ENCODE measurements at regions not wholly inside any gene's neighbourhood (a gene's known extent, or its start where the extent isn't known, plus 50 kb on each side); places are given as distances from the start of the nearest gene placed in this dataset.

DNA sequence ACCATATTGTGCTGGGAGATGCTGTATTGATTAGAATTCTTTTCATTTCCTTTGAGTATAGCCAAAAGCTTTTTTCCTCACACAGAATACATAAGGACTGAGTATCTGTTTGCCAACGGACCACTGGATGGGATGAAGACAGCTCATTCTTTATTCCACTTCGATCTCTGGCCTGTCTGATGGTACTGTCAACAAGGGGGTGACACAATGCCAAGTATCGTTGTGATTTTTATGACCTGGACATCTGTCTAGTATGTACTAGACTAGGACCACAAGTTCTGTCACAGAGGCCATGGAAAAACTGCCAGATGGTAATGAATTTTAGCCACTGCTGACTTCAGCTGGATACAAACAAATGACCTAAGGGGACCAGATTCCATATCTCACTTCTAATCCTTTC is 502.7 kb downstream of the SOX5 start:
- TF ChIP-seq, protein P1, sequence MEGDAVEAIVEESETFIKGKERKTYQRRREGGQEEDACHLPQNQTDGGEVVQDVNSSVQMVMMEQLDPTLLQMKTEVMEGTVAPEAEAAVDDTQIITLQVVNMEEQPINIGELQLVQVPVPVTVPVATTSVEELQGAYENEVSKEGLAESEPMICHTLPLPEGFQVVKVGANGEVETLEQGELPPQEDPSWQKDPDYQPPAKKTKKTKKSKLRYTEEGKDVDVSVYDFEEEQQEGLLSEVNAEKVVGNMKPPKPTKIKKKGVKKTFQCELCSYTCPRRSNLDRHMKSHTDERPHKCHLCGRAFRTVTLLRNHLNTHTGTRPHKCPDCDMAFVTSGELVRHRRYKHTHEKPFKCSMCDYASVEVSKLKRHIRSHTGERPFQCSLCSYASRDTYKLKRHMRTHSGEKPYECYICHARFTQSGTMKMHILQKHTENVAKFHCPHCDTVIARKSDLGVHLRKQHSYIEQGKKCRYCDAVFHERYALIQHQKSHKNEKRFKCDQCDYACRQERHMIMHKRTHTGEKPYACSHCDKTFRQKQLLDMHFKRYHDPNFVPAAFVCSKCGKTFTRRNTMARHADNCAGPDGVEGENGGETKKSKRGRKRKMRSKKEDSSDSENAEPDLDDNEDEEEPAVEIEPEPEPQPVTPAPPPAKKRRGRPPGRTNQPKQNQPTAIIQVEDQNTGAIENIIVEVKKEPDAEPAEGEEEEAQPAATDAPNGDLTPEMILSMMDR (IDR thresholded peaks at IDR 0.05; ENCODE audit: low read depth, low read length, poor library complexity, severe bottlenecking), result no peak
- no peak for TF ChIP-seq EZH2phosphoT487 (IDR thresholded peaks at IDR 0.05; ENCODE audit: borderline replicate concordance, low read length)
